Fibroblast of mammary gland (primary cell): ENCODE measurements at regions not wholly inside any gene's neighbourhood (a gene's known extent, or its start where the extent isn't known, plus 50 kb on each side); places are given as distances from the start of the nearest gene placed in this dataset.

Experiments
- DNase-seq: peaks from one replicate; pipeline ENCODE4 v3.0.0-alpha.2; 2010; ENCODE audit warnings: low read depth
- H3K4me3 ChIP-seq: 2 replicates; pipeline ENCODE4 v1.5.1; 2011; ENCODE audit warnings: low read depth, mild to moderate bottlenecking, low read length, moderate library complexity; ENCODE audit not compliant: control insufficient read depth
- TF ChIP-seq, protein P1 (sequence below): conservative IDR thresholded peaks from 2 replicates; pipeline ENCODE4 v1.5.1; 2011; ENCODE audit warnings: low read depth, low read length, inconsistent platforms; ENCODE audit not compliant: control insufficient read depth, insufficient read depth

DNA sequence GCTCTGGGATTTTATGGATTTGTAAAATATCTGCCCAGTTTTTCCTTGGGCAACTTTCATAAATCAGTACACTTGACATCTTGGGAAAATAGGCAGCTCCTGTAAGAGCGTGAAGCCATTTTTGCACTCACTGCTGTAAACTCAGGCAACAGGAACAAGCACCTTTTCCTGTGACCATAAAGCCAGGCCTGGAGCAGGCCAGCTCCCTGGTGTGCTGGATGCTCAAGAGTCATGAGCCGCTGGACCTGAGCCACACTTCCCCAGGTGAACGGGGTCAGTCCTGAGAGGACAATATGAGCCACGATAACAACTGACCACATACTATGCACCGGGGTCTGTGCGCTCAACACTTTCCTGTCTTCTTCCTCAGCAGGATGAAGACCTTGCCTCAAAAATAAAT lies 158.2 kb downstream of the NUP210 start:
- no peak overlapping the region for H3K4me3 ChIP-seq
- no peak for DNase-seq
- TF ChIP-seq, protein P1, sequence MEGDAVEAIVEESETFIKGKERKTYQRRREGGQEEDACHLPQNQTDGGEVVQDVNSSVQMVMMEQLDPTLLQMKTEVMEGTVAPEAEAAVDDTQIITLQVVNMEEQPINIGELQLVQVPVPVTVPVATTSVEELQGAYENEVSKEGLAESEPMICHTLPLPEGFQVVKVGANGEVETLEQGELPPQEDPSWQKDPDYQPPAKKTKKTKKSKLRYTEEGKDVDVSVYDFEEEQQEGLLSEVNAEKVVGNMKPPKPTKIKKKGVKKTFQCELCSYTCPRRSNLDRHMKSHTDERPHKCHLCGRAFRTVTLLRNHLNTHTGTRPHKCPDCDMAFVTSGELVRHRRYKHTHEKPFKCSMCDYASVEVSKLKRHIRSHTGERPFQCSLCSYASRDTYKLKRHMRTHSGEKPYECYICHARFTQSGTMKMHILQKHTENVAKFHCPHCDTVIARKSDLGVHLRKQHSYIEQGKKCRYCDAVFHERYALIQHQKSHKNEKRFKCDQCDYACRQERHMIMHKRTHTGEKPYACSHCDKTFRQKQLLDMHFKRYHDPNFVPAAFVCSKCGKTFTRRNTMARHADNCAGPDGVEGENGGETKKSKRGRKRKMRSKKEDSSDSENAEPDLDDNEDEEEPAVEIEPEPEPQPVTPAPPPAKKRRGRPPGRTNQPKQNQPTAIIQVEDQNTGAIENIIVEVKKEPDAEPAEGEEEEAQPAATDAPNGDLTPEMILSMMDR = no peak

DNA sequence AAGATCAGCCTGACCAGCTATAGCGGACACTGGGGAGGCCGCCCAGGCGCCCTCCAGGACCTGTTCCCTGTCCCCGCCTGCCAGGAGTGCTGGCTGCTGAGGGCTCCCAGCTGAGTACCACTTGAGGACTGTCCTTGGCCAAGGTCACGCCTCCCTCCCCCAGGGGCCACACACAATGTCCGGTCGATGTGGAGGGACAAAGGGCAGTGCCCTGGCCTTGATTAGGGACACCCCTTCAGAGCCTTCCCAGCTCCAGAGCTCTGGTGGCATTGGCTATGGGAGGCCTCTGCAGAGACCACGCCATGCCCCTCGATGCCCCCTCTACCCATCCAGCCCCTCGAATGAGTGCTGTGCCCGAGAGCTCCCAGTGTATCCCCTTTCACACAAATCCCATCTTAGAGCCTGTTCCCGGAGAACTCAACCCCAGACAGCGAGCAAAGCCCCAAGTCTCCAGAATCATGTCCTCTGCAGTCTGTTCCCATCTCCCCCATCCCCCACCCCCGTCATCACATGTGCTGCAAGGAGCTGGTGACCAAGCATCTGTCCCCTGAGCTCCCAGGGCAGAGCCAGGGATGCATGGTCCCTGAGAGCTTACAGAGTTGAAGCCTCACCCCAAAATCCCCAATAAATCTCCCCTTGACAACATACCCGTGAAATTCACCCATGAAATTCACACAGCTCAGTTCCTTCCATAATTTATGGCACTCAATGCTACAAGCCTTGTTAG lies 158.9 kb downstream of the NUP210 start:
- no peak overlapping the region for H3K4me3 ChIP-seq
- DNase-seq = no peak
- TF ChIP-seq, protein P1 = no peak

- DNase-seq = no peak
- no peak overlapping the region for H3K4me3 ChIP-seq
- TF ChIP-seq, protein P1 = no peak
Measured at GRCh38 chr3:13260259-13261103, 159.6 kb downstream of the NUP210 start.

- DNase-seq = no peak
- H3K4me3 ChIP-seq = no peak overlapping the region
- TF ChIP-seq, protein P1 = no peak
Measured at GRCh38 chr3:13259831-13260230, 160.3 kb downstream of the NUP210 start.

- DNase-seq = no peak
- H3K4me3 ChIP-seq = no peak overlapping the region
- TF ChIP-seq, protein P1 = no peak
Measured at GRCh38 chr3:13258986-13259514, 161.1 kb downstream of the NUP210 start.

DNA sequence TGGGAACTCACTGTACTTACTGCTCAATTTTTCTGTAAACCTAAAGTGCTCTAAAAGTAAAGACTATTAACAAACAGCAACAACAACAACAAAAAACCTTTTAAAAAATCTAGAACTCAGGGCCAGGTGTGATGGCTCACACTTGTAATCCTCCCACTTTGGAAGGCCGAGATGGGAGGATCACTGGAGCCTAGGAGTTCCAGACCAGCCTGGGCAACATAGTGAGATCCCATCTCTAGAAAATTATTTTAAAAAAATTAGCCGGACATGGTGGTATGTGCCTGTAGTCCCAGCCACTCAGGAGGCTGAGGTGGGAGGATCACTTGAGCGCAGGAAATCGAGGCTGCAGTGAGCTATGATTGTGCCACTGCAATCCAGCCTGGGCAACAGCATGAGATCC lies 161.8 kb downstream of the NUP210 start:
- DNase-seq = no peak
- TF ChIP-seq, protein P1 = no peak
- H3K4me3 ChIP-seq = no peak overlapping the region
